Neuronal stem cell (in vitro differentiated cells): ENCODE measurements at regions not wholly inside any gene's neighbourhood (a gene's known extent, or its start where the extent isn't known, plus 50 kb on each side); places are given as distances from the start of the nearest gene placed in this dataset.

ENCODE experiments used
- DNase-seq: peaks from one replicate; pipeline ENCODE4 v3.0.0-alpha.2; 2013; ENCODE audit warnings: low spot score
- H2AFZ ChIP-seq: one replicate; pipeline ENCODE4 v1.6.1; 2013; ENCODE audit warnings: mild to moderate bottlenecking, low read length, inconsistent platforms
- H2AK5ac ChIP-seq: 2 replicates; pipeline ENCODE4 v1.6.1; 2013; ENCODE audit warnings: low read depth, mild to moderate bottlenecking, inconsistent platforms, low read length, moderate library complexity, mixed read lengths
- H2BK120ac ChIP-seq: 2 replicates; pipeline ENCODE4 v1.6.1; 2013; ENCODE audit warnings: low read depth, mild to moderate bottlenecking, inconsistent platforms, low read length, moderate library complexity, mixed read lengths
- H2BK12ac ChIP-seq: one replicate; pipeline ENCODE4 v1.6.1; 2013; ENCODE audit warnings: low read length, inconsistent platforms
- H2BK15ac ChIP-seq: 2 replicates; pipeline ENCODE4 v1.6.1; 2013; ENCODE audit warnings: mild to moderate bottlenecking, low read length, inconsistent platforms, mixed read lengths
- H2BK5ac ChIP-seq: one replicate; pipeline ENCODE4 v1.6.1; 2013; ENCODE audit warnings: inconsistent platforms, mild to moderate bottlenecking, low read length, moderate library complexity
- H3K14ac ChIP-seq: one replicate; pipeline ENCODE4 v1.6.1; 2013; ENCODE audit warnings: low read length, inconsistent platforms
- H3K18ac ChIP-seq: 2 replicates; pipeline ENCODE4 v1.6.1; 2013; ENCODE audit warnings: low read length, inconsistent platforms
- H3K23ac ChIP-seq: 2 replicates; pipeline ENCODE4 v1.6.1; 2013; ENCODE audit warnings: low read depth, mild to moderate bottlenecking, mixed read lengths, low read length, inconsistent platforms; ENCODE audit not compliant: poor library complexity
- H3K27ac ChIP-seq: replicated peaks from 3 replicates; pipeline ENCODE4 v1.5.1; 2013; ENCODE audit warnings: low read length, inconsistent platforms
- H3K27me3 ChIP-seq, 3 experiments: 2 replicates each; pipeline ENCODE4 v1.6.1; 2013; ENCODE audit warnings: low read length in 3 of 3, mild to moderate bottlenecking in 2 of 3, inconsistent platforms in 1 of 3, low read depth in 1 of 3, mixed read lengths in 1 of 3, moderate library complexity in 1 of 3; ENCODE audit not compliant: control insufficient read depth in 3 of 3, insufficient read depth in 3 of 3
- H3K36me3 ChIP-seq, 2 donors: replicated peaks in 1 of 2; 2 replicates each; pipeline ENCODE4 v1.6.1; 2013; ENCODE audit warnings: low read length in 2 of 2; ENCODE audit not compliant: control insufficient read depth in 2 of 2, insufficient read depth in 2 of 2
- H3K4ac ChIP-seq: 2 replicates; pipeline ENCODE4 v1.6.1; 2013; ENCODE audit warnings: inconsistent platforms, mild to moderate bottlenecking, low read length, moderate library complexity
- H3K4me1 ChIP-seq, 2 donors: 1 replicate in 1 of 2; 2 replicates in 1 of 2; pipeline ENCODE4 v1.6.1; 2013; ENCODE audit warnings: low read length in 2 of 2, low read depth in 1 of 2; ENCODE audit not compliant: control insufficient read depth in 2 of 2, insufficient read depth in 1 of 2
- H3K4me2 ChIP-seq: one replicate; pipeline ENCODE4 v1.6.1; 2013; ENCODE audit warnings: mild to moderate bottlenecking, low read length, inconsistent platforms; ENCODE audit not compliant: insufficient read depth, poor library complexity, severe bottlenecking
- H3K4me3 ChIP-seq, 2 donors: 2 replicates each; pipeline ENCODE4 v1.5.1; 2013; ENCODE audit warnings: low read length in 2 of 2, mild to moderate bottlenecking in 2 of 2, inconsistent platforms in 1 of 2, moderate library complexity in 1 of 2
- H3K79me1 ChIP-seq: one replicate; pipeline ENCODE4 v1.6.1; 2013; ENCODE audit warnings: low read depth, mild to moderate bottlenecking, inconsistent platforms, low read length, moderate library complexity
- H3K9ac ChIP-seq: one replicate; pipeline ENCODE4 v1.6.1; 2013; ENCODE audit warnings: mild to moderate bottlenecking, low read depth, low read length, inconsistent platforms; ENCODE audit not compliant: poor library complexity
- H3K9me3 ChIP-seq, 2 donors: replicated peaks in 1 of 2; 2 replicates each; pipeline versions ENCODE3 to v1.6.1; 2013; ENCODE audit warnings: low read length in 2 of 2, mild to moderate bottlenecking in 2 of 2, inconsistent platforms in 1 of 2, low read depth in 1 of 2, mixed read lengths in 1 of 2, moderate library complexity in 1 of 2; ENCODE audit not compliant: control insufficient read depth in 2 of 2, insufficient read depth in 1 of 2
- H4K8ac ChIP-seq: one replicate; pipeline ENCODE4 v1.6.1; 2013; ENCODE audit warnings: low read depth, mild to moderate bottlenecking, inconsistent platforms, low read length, moderate library complexity
- H4K91ac ChIP-seq: one replicate; pipeline ENCODE4 v1.6.1; 2013; ENCODE audit warnings: low read length, low read depth, mild to moderate bottlenecking, inconsistent platforms; ENCODE audit not compliant: poor library complexity
- WGBS, 2 donors: extraction: QIAGEN DNeasy Blood & Tissue Kit; methylation state at CpG; one replicate each; pipeline ENCODE4 v1.1.7; 2013; ENCODE audit warnings: missing lambda C conversion rate in 2 of 2, mixed read lengths in 1 of 2; ENCODE audit not compliant: insufficient read length in 2 of 2, insufficient replicate concordance in 1 of 2; ENCODE audit errors: extremely low coverage in 2 of 2; 5-methylcytosine and 5-hydroxymethylcytosine counted together

DNA sequence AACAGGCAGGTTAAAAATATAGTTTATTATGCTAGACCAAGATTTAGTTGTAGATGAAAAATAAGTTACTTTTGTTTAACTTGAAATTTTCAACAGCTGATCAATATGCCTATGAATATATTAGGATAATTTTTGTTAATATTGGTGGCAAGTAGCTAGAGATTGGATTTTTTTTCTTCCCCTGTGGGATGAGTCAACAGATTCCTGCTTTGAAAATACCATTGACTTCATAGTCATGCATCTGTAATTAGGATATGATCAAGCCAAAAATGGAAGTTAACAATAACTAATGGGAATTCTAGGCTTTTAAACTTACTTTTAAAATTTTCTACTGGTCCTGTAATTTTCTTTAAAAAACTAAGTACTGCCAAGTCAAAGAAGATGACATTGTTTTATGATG is 211.7 kb downstream of the ZIC1 start:
- no peak overlapping the region for H3K23ac ChIP-seq

DNA sequence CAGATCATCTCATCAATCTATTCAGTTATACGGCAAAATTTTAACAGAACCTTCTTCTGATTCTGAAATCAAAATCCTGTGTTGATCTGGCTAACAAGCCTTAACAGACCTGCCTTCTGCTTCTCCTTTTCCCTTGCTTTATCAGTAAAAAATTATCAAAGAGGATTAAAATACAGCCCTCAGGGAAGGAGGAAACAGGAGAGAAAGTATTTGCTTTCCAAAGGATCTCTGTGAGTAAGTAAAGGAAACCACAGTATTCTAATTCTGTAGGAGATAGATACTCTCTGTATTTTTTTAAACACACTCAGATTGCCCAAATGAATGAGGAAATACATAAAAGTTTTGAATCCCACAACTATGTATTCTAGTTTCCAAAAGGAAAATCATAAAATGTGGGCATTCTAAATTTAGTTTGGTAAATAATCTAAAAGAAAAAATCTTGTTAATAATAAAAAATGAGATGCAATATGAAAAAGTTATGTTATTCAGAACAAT is 221.8 kb downstream of the ZIC1 start:
- Histone ChIP-seq H3K79me1 (no peaks in the 10 kb centered on the region), H3K4me2 (no peak overlapping the region), H2BK120ac (no peak overlapping the region), H3K18ac (no peak overlapping the region), H2BK12ac (no peak overlapping the region), H2AK5ac (no peak overlapping the region), H4K8ac (no peak overlapping the region), H3K23ac (no peak overlapping the region), H3K27ac (no peak overlapping the region), H4K91ac (no peak overlapping the region), H2BK5ac (no peak overlapping the region), H3K27me3 (no peaks in the 10 kb centered on the region), H2AFZ (no peak overlapping the region), H3K14ac (no peak overlapping the region), H3K4ac (no peak overlapping the region), H3K36me3 (no peaks in the 10 kb centered on the region), H2BK15ac (no peak overlapping the region), H3K9ac (no peak overlapping the region), H3K4me3 (no peak overlapping the region), H3K9me3 (peaks cover 0 to 2% of the 10 kb centered on the region in 2 donors), H3K4me1 (no peaks in the 10 kb centered on the region)
- WGBS, 2 donors: no CpG with 5 or more reads among the region's 1 CpG
- DNase-seq: no peak

More for the DNA sequence above, 211.7 kb downstream of the ZIC1 start:
- Histone ChIP-seq H3K79me1 (no peaks in the 10 kb centered on the region), H3K4ac (no peak overlapping the region), H2AFZ (no peak overlapping the region), H3K4me1 (peaks cover 2 to 15% of the 10 kb centered on the region in 2 donors), H3K18ac (no peak overlapping the region), H2BK120ac (no peak overlapping the region), H3K27ac (no peak overlapping the region), H2AK5ac (no peak overlapping the region), H3K27me3 (no peaks in the 10 kb centered on the region), H3K4me2 (no peak overlapping the region), H2BK15ac (no peak overlapping the region), H3K4me3 (no peak overlapping the region), H3K36me3 (no peaks in the 10 kb centered on the region), H2BK12ac (no peak overlapping the region), H4K8ac (no peak overlapping the region), H4K91ac (no peak overlapping the region), H2BK5ac (no peak overlapping the region), H3K9me3 (no peaks in the 10 kb centered on the region), H3K14ac (no peak overlapping the region), H3K9ac (no peak overlapping the region)
- DNase-seq: no peak

DNA sequence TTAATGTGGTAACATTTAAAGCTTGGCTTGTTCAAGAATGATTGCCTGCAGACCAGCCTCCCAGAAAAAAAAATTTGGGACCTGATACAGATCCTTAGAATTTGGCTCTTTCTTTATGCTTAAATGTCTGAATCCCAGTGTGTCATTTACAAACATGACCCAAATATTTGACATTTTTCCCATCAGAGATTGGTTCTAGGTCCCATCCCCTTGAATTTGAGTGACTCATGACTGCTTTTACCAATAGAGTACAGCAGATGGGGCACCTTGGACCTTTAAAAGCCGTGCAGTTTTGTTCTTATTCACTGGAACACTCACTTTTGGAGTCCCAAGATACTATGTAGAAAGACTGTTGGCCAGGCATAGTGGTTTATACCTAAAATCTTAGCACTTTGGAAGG is 231.6 kb downstream of the ZIC1 start:
- Histone ChIP-seq H4K8ac (no peak overlapping the region), H2BK15ac (no peak overlapping the region), H3K4me3 (no peak overlapping the region), H3K14ac (no peak overlapping the region), H3K18ac (no peak overlapping the region), H3K4ac (no peak overlapping the region), H4K91ac (no peak overlapping the region), H3K23ac (no peak overlapping the region), H3K4me2 (no peak overlapping the region), H2AK5ac (no peak overlapping the region), H2BK120ac (no peak overlapping the region), H3K27ac (no peak overlapping the region), H3K27me3 (no peaks in the 10 kb centered on the region), H3K79me1 (no peaks in the 10 kb centered on the region), H2BK5ac (no peak overlapping the region), H3K4me1 (no peaks in the 10 kb centered on the region), H3K9ac (no peak overlapping the region), H2BK12ac (no peak overlapping the region), H3K36me3 (no peaks in the 10 kb centered on the region), H2AFZ (no peak overlapping the region), H3K9me3 (peaks cover 2 to 7% of the 10 kb centered on the region in 2 donors)
- DNase-seq: no peak
- no CpG with 5 or more reads among the region's 1 CpG for WGBS, 2 donors

- H2AFZ ChIP-seq: no peak overlapping the region
- H2BK12ac ChIP-seq: no peak overlapping the region
- no peak overlapping the region for H4K91ac ChIP-seq
- no peak overlapping the region for H3K18ac ChIP-seq
- H3K4me1 ChIP-seq: peaks cover 0 to 3% of the 10 kb centered on the region in 2 donors
- no peak for DNase-seq
- H3K27me3 ChIP-seq: no peaks in the 10 kb centered on the region
- H2BK120ac ChIP-seq: no peak overlapping the region
- H3K9ac ChIP-seq: no peak overlapping the region
- no peak overlapping the region for H4K8ac ChIP-seq
- no peak overlapping the region for H3K4me2 ChIP-seq
- H2AK5ac ChIP-seq: no peak overlapping the region
- no peak overlapping the region for H3K4ac ChIP-seq
- no peak overlapping the region for H3K27ac ChIP-seq
- H3K23ac ChIP-seq: no peak overlapping the region
- no peak overlapping the region for H3K14ac ChIP-seq
- no peak overlapping the region for H2BK15ac ChIP-seq
- no peaks in the 10 kb centered on the region for H3K36me3 ChIP-seq
- no peak overlapping the region for H3K4me3 ChIP-seq
- WGBS, 2 donors: no CpG with 5 or more reads among the region's 1 CpG
- H2BK5ac ChIP-seq: no peak overlapping the region
- H3K79me1 ChIP-seq: no peaks in the 10 kb centered on the region
- peaks cover 0 to 2% of the 10 kb centered on the region in 2 donors for H3K9me3 ChIP-seq
Observed at GRCh38 chr3:147645761-147646160, 236.6 kb downstream of the ZIC1 start.
